HepG2 (cell line): ENCODE measurements at regions not wholly inside any gene's neighbourhood (a gene's known extent, or its start where the extent isn't known, plus 50 kb on each side); places are given as distances from the start of the nearest gene placed in this dataset.

Source experiments
- ATAC-seq: fragments of 200-7000 bp; cut with Tn5 transposase; 3 replicates; pipeline ENCODE4 v1.9.1; 2020; ENCODE audit warnings: mild to moderate bottlenecking, moderate library complexity
- BruUV-seq: library from RNA; stranded (reverse); fragments of 400-500 nt; replicated peaks from 2 replicates; lab custom pipeline; 2021; lab: Mats Ljungman, UMichigan
- CTCF ChIA-PET: fragments of 300-600 bp; formaldehyde crosslinking; extraction: SDS; loops from one replicate; lab custom pipeline; 2021; ENCODE audit warnings: low total read pairs, inconsistent platforms, low intra/inter-chr PET ratio; lab: Yijun Ruan, JAX
- POLR2A ChIA-PET: fragments of 350-600 bp; sonication (Branson Sonifier 250); formaldehyde crosslinking; loops from one replicate; lab custom pipeline; 2020; ENCODE audit warnings: antibody characterized with exemption, inconsistent platforms; lab: Yijun Ruan, JAX
- DNase-seq: peaks from one replicate; pipeline ENCODE4 v3.0.0-alpha.2; 2015; ENCODE audit warnings: low spot score
- FAIRE-seq: peaks from 3 replicates; lab custom pipeline; 2011; peaks lifted over from hg19 to GRCh38; lab: Jason Lieb, UNC
- H2AFZ ChIP-seq: one replicate; pipeline ENCODE4 v1.6.1; 2011; ENCODE audit warnings: low read length, inconsistent platforms
- H3K27ac ChIP-seq: fragments of 300-600 bp; 3 replicates; pipeline ENCODE4 v1.8.0; 2011; ENCODE audit warnings: mixed run types, mild to moderate bottlenecking, mixed read lengths, low read length, inconsistent platforms; ENCODE audit not compliant: insufficient read depth; ENCODE audit errors: extremely low read length
- H3K27me3 ChIP-seq, 2 experiments: fragments of 200-600 bp in 1 of 2; 2 replicates in 1 of 2; 3 replicates in 1 of 2; pipeline versions ENCODE4 v1.6.0 to v1.8.0; 2011; ENCODE audit warnings: low read length in 2 of 2, mild to moderate bottlenecking in 2 of 2, moderate library complexity in 2 of 2, inconsistent platforms in 1 of 2; ENCODE audit not compliant: insufficient read depth in 2 of 2, control insufficient read depth in 1 of 2
- H3K36me3 ChIP-seq, 2 experiments: fragments of 200-600 bp in 1 of 2; replicated peaks in 1 of 2; 2 replicates in 1 of 2; 3 replicates in 1 of 2; pipeline versions ENCODE4 v1.5.1 to v1.8.0; 2011; ENCODE audit warnings: low read length in 2 of 2, inconsistent platforms in 1 of 2; ENCODE audit not compliant: insufficient read depth in 2 of 2, control insufficient read depth in 1 of 2
- H3K4me1 ChIP-seq: 2 replicates; pipeline ENCODE4 v1.5.1; 2012; ENCODE audit warnings: low read length, inconsistent platforms; ENCODE audit not compliant: insufficient read depth
- H3K4me2 ChIP-seq: 2 replicates; pipeline ENCODE4 v1.6.0; 2011; ENCODE audit warnings: low read depth, low read length, inconsistent platforms
- H3K4me3 ChIP-seq, 3 experiments: fragments of 200-600 bp in 1 of 3; sonication (generic), shearing (Covaris generic) in 1 of 3; replicated peaks in 1 of 3; 2 replicates each; pipeline ENCODE4 v1.5.1; 2011 to 2016; ENCODE audit warnings: low read length in 3 of 3, inconsistent platforms in 2 of 3, low read depth in 2 of 3, mild to moderate bottlenecking in 2 of 3, control low read depth in 1 of 3, mixed read lengths in 1 of 3; ENCODE audit not compliant: insufficient read depth in 1 of 3
- H3K79me2 ChIP-seq: one replicate; pipeline ENCODE4 v1.6.1; 2011; ENCODE audit warnings: low read length, inconsistent platforms; ENCODE audit not compliant: insufficient read depth
- H3K9ac ChIP-seq: 2 replicates; pipeline ENCODE4 v1.6.0; 2011; ENCODE audit warnings: mild to moderate bottlenecking, low read depth, low read length, inconsistent platforms; ENCODE audit not compliant: insufficient read depth
- H3K9me3 ChIP-seq: 2 replicates; pipeline ENCODE4 v1.5.1; 2012; ENCODE audit warnings: mild to moderate bottlenecking, low read length
- H4K20me1 ChIP-seq: 2 replicates; pipeline ENCODE4 v1.6.0; 2011; ENCODE audit warnings: inconsistent platforms, mild to moderate bottlenecking, low read length, moderate library complexity; ENCODE audit not compliant: insufficient read depth
- CENPT ChIP-seq: sonication (generic); formaldehyde crosslinking; IDR thresholded peaks from 2 replicates; pipeline ENCODE4 v1.8.0; 2022; ENCODE audit warnings: low read depth, mild to moderate bottlenecking, moderate library complexity, missing genetic modification reagents
- CREB3 ChIP-seq: sonication (generic); formaldehyde crosslinking; IDR thresholded peaks from 2 replicates; pipeline ENCODE4 v1.5.0; 2020; ENCODE audit warnings: missing genetic modification reagents
- MTA3 ChIP-seq: sonication (generic); formaldehyde crosslinking; IDR thresholded peaks from 2 replicates; pipeline ENCODE4 v1.4.0; 2020; ENCODE audit warnings: missing genetic modification reagents
- RARG ChIP-seq: sonication (generic); formaldehyde crosslinking; IDR thresholded peaks from 2 replicates; pipeline ENCODE4 v1.4.0; 2020; ENCODE audit warnings: low read depth, mild to moderate bottlenecking, missing genetic modification reagents
- RCOR2 ChIP-seq: IDR thresholded peaks from 2 replicates; pipeline ENCODE4 v1.6.1; 2016; ENCODE audit warnings: missing biosample characterization, missing genetic modification reagents
- TCF7 ChIP-seq: sonication (generic); IDR thresholded peaks from 2 replicates; pipeline ENCODE4 v1.6.1; 2016; ENCODE audit warnings: antibody characterized with exemption, low read depth
- ZBED4 ChIP-seq: sonication (generic); formaldehyde crosslinking; IDR thresholded peaks from 2 replicates; pipeline ENCODE4 v1.4.0; 2020; ENCODE audit warnings: missing genetic modification reagents, borderline replicate concordance
- ZBTB7A ChIP-seq: sonication (generic); formaldehyde crosslinking; IDR thresholded peaks from 2 replicates; pipeline ENCODE4 v1.8.0; 2022; ENCODE audit warnings: mild to moderate bottlenecking, missing genetic modification reagents
- ZNF335 ChIP-seq: sonication (generic); formaldehyde crosslinking; IDR thresholded peaks from 2 replicates; pipeline ENCODE4 v1.4.0; 2020; ENCODE audit warnings: missing genetic modification reagents
- ZNF569 ChIP-seq: sonication (generic); formaldehyde crosslinking; IDR thresholded peaks from 2 replicates; pipeline ENCODE4 v1.5.0; 2020; ENCODE audit warnings: mild to moderate bottlenecking, missing genetic modification reagents, moderate library complexity, borderline replicate concordance
- ZSCAN31 ChIP-seq: sonication (generic); formaldehyde crosslinking; IDR thresholded peaks from 2 replicates; pipeline ENCODE4 v1.5.0; 2020; ENCODE audit warnings: low read depth, mild to moderate bottlenecking, missing genetic modification reagents
- WGBS: methylation state at CpG from one replicate; pipeline ENCODE4 v1.1.6; 2017; ENCODE audit warnings: low lambda C conversion rate; 5-methylcytosine and 5-hydroxymethylcytosine counted together
- in situ Hi-C: cut with HindIII; loops from 2 replicates; pipeline ENCODE4 v1.10.0; 2017; ENCODE audit warnings: low pct_unique_long_range_greater_than_20kb; ENCODE audit not compliant: extremely low pct_ligation_motif_present
- intact Hi-C: fragments of 100-400 bp; cut with micrococcal nuclease; formaldehyde crosslinking; loops from one replicate; pipeline ENCODE4 v1.10.0; 2022; ENCODE audit not compliant: unreplicated experiment
- TF ChIP-seq, protein P1 (sequence below): sonication (generic); formaldehyde crosslinking; IDR thresholded peaks from 2 replicates; pipeline ENCODE4 v1.4.0; 2020; ENCODE audit warnings: missing genetic modification reagents
- TF ChIP-seq, protein P2 (sequence below): IDR thresholded peaks from 2 replicates; pipeline ENCODE4 v1.6.1; 2016; ENCODE audit warnings: mild to moderate bottlenecking

DNA sequence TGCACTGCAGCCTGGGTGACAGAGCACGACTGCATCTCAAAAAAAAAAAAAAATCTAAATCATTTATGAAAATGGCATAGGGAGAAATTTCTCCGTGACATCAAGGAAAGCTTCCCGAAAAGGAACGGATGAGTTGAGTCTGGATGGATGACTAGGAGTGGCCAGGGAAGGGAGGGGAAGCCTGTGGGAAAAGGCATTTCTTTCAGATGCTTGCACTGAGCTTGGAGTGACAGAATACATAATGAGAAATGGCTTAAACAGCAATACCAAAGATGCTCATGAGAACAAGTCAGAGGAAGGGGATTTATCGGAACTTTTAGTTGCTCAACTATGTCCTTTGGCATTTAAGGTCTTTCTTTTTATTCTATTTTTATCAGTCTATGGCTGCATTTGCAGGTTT lies 1369.2 kb upstream of the TMEM132C start:
- WGBS: 13% methylated on average over 5 of the region's 5 CpGs
- in situ Hi-C loops: no loop called here
- POLR2A ChIA-PET: no interaction called here

More for the DNA sequence above, 1369.2 kb upstream of the TMEM132C start:
- FAIRE-seq (no peak), ATAC-seq (no peak), DNase-seq (no peak)
- no peak overlapping the region for H3K4me2 ChIP-seq
- CTCF ChIA-PET: no interaction called here
- no peaks in the 10 kb centered on the region for H3K36me3 ChIP-seq
- no TSS peak for BruUV-seq
- intact Hi-C loops: no loop called here
- no peaks in the 10 kb centered on the region for H4K20me1 ChIP-seq
- H3K4me1 ChIP-seq: no peaks in the 10 kb centered on the region
- H3K27ac ChIP-seq: no peak overlapping the region
- no peaks in the 10 kb centered on the region for H3K27me3 ChIP-seq
- H3K9ac ChIP-seq: no peak overlapping the region
- no peak overlapping the region for H3K4me3 ChIP-seq
- peaks cover 41% of the 10 kb centered on the region for H3K9me3 ChIP-seq
- TF ChIP-seq, protein P1, sequence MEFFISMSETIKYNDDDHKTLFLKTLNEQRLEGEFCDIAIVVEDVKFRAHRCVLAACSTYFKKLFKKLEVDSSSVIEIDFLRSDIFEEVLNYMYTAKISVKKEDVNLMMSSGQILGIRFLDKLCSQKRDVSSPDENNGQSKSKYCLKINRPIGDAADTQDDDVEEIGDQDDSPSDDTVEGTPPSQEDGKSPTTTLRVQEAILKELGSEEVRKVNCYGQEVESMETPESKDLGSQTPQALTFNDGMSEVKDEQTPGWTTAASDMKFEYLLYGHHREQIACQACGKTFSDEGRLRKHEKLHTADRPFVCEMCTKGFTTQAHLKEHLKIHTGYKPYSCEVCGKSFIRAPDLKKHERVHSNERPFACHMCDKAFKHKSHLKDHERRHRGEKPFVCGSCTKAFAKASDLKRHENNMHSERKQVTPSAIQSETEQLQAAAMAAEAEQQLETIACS (CRISPR knock-in tag): no peak
- no peak for TF ChIP-seq RARG
- TF ChIP-seq MTA3 (CRISPR knock-in tag): no peak
- TF ChIP-seq ZNF569 (CRISPR knock-in tag): no peak
- TF ChIP-seq ZNF335 (CRISPR knock-in tag): no peak
- no peak for TF ChIP-seq CREB3
- TF ChIP-seq, protein P2, sequence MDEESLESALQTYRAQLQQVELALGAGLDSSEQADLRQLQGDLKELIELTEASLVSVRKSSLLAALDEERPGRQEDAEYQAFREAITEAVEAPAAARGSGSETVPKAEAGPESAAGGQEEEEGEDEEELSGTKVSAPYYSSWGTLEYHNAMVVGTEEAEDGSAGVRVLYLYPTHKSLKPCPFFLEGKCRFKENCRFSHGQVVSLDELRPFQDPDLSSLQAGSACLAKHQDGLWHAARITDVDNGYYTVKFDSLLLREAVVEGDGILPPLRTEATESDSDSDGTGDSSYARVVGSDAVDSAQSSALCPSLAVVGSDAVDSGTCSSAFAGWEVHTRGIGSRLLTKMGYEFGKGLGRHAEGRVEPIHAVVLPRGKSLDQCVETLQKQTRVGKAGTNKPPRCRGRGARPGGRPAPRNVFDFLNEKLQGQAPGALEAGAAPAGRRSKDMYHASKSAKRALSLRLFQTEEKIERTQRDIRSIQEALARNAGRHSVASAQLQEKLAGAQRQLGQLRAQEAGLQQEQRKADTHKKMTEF (CRISPR knock-in tag): no peak
- TF ChIP-seq ZSCAN31 (CRISPR knock-in tag): no peak
- TF ChIP-seq ZBED4 (CRISPR knock-in tag): no peak
- no peak for TF ChIP-seq ZBTB7A (CRISPR knock-in tag)
- no peak for TF ChIP-seq TCF7
- no peak for TF ChIP-seq RCOR2
- TF ChIP-seq CENPT (CRISPR knock-in tag): no peak
- H2AFZ ChIP-seq: no peak overlapping the region
- no peaks in the 10 kb centered on the region for H3K79me2 ChIP-seq
